ENCODE measurements at regions not wholly inside any gene's neighbourhood (a gene's known extent, or its start where the extent isn't known, plus 50 kb on each side); places are given as distances from the start of the nearest gene placed in this dataset.
"Not testable (repeated sequence)": the region's sequence is repeated elsewhere in the genome, so short reads cannot be mapped to it uniquely, and the experiment has no call there.

- no peaks in the 10 kb centered on the region for H3F3A ChIP-seq (ENCODE audit: insufficient read depth)
- TF ChIP-seq CTCF (IDR thresholded peaks at IDR 0.05; ENCODE audit: insufficient read depth, low read length, poor library complexity, severe bottlenecking) (no peak), EZH2phosphoT487 (conservative IDR thresholded peaks at IDR 0.05; ENCODE audit: low read length) (no peak)
- no peak overlapping the region for H2AFZ ChIP-seq (ENCODE audit: low read depth, low read length, severe bottlenecking)
- H3K4me3 ChIP-seq (ENCODE audit: insufficient read depth, low read length, poor library complexity, severe bottlenecking) = no peak overlapping the region
- H3K79me2 ChIP-seq (ENCODE audit: insufficient read depth, low read length) = no peaks in the 10 kb centered on the region
- H3K9ac ChIP-seq (ENCODE audit: low read length) = no peak overlapping the region
- H3K27me3 ChIP-seq (ENCODE audit: low read length) = no peaks in the 10 kb centered on the region
- no peaks in the 10 kb centered on the region for H4K20me1 ChIP-seq (ENCODE audit: low read depth, low read length)
- H3K9me3 ChIP-seq (ENCODE audit: insufficient read depth, low read length) = 0 out of 2 replicates have a peak, but pooled peaks cover 6% of the 10 kb centered on the region
- H3K27ac ChIP-seq (ENCODE audit: low read depth, low read length) = no peak overlapping the region
- no peaks in the 10 kb centered on the region for H3K9me2 ChIP-seq (replicated peaks; ENCODE audit: insufficient read depth, low read length)
- no peak overlapping the region for H3K4me2 ChIP-seq (ENCODE audit: low read depth, low read length, poor library complexity, severe bottlenecking)
- H3K36me3 ChIP-seq (ENCODE audit: low read length) = no peaks in the 10 kb centered on the region
Measured at GRCh38 chr7:51601461-51601860, 284.9 kb upstream of the COBL start.

GRCh38 chr7:51599935-51600334, 283.3 kb upstream of the COBL start:
- H3K4me2 ChIP-seq (ENCODE audit: low read depth, low read length, poor library complexity, severe bottlenecking); H3K9ac ChIP-seq (ENCODE audit: low read length); H3K36me3 ChIP-seq (ENCODE audit: low read length); H4K20me1 ChIP-seq (ENCODE audit: low read depth, low read length); H3K9me2 ChIP-seq (replicated peaks; ENCODE audit: insufficient read depth, low read length); H3K27me3 ChIP-seq (ENCODE audit: low read length); H3K79me2 ChIP-seq (ENCODE audit: insufficient read depth, low read length); H3F3A ChIP-seq (ENCODE audit: insufficient read depth); H3K4me3 ChIP-seq (ENCODE audit: insufficient read depth, low read length, poor library complexity, severe bottlenecking); H3K9me3 ChIP-seq (ENCODE audit: insufficient read depth, low read length); H2AFZ ChIP-seq (ENCODE audit: low read depth, low read length, severe bottlenecking); H3K27ac ChIP-seq (ENCODE audit: low read depth, low read length): not testable (repeated sequence)

- H3K9me2 ChIP-seq (replicated peaks; ENCODE audit: insufficient read depth, low read length) = no peaks in the 10 kb centered on the region
- no peak overlapping the region for H3K4me2 ChIP-seq (ENCODE audit: low read depth, low read length, poor library complexity, severe bottlenecking)
- no peak overlapping the region for H2AFZ ChIP-seq (ENCODE audit: low read depth, low read length, severe bottlenecking)
- no peaks in the 10 kb centered on the region for H3K36me3 ChIP-seq (ENCODE audit: low read length)
- TF ChIP-seq EZH2phosphoT487 (conservative IDR thresholded peaks at IDR 0.05; ENCODE audit: low read length) (no peak), CTCF (IDR thresholded peaks at IDR 0.05; ENCODE audit: insufficient read depth, low read length, poor library complexity, severe bottlenecking) (no peak)
- H3K79me2 ChIP-seq (ENCODE audit: insufficient read depth, low read length) = no peaks in the 10 kb centered on the region
- H3K27ac ChIP-seq (ENCODE audit: low read depth, low read length) = no peak overlapping the region
- no peak overlapping the region for H3K4me3 ChIP-seq (ENCODE audit: insufficient read depth, low read length, poor library complexity, severe bottlenecking)
- no peaks in the 10 kb centered on the region for H3F3A ChIP-seq (ENCODE audit: insufficient read depth)
- H3K9ac ChIP-seq (ENCODE audit: low read length) = no peak overlapping the region
- no peaks in the 10 kb centered on the region for H3K9me3 ChIP-seq (ENCODE audit: insufficient read depth, low read length)
- no peaks in the 10 kb centered on the region for H4K20me1 ChIP-seq (ENCODE audit: low read depth, low read length)
- H3K27me3 ChIP-seq (ENCODE audit: low read length) = no peaks in the 10 kb centered on the region
Measured at GRCh38 chr7:51593628-51594027, 277.0 kb upstream of the COBL start.

GRCh38 chr7:51592842-51593599, 276.4 kb upstream of the COBL start:
- no peaks in the 10 kb centered on the region for H3K36me3 ChIP-seq (ENCODE audit: low read length)
- no peak overlapping the region for H3K4me3 ChIP-seq (ENCODE audit: insufficient read depth, low read length, poor library complexity, severe bottlenecking)
- no peaks in the 10 kb centered on the region for H4K20me1 ChIP-seq (ENCODE audit: low read depth, low read length)
- no peak overlapping the region for H3K9ac ChIP-seq (ENCODE audit: low read length)
- no peak overlapping the region for H3K27ac ChIP-seq (ENCODE audit: low read depth, low read length)
- H2AFZ ChIP-seq (ENCODE audit: low read depth, low read length, severe bottlenecking) = no peak overlapping the region
- TF ChIP-seq EZH2phosphoT487 (conservative IDR thresholded peaks at IDR 0.05; ENCODE audit: low read length) (no peak), CTCF (IDR thresholded peaks at IDR 0.05; ENCODE audit: insufficient read depth, low read length, poor library complexity, severe bottlenecking) (no peak)
- no peaks in the 10 kb centered on the region for H3K27me3 ChIP-seq (ENCODE audit: low read length)
- no peaks in the 10 kb centered on the region for H3K9me2 ChIP-seq (replicated peaks; ENCODE audit: insufficient read depth, low read length)
- no peaks in the 10 kb centered on the region for H3F3A ChIP-seq (ENCODE audit: insufficient read depth)
- H3K4me2 ChIP-seq (ENCODE audit: low read depth, low read length, poor library complexity, severe bottlenecking) = no peak overlapping the region
- H3K79me2 ChIP-seq (ENCODE audit: insufficient read depth, low read length) = no peaks in the 10 kb centered on the region
- no peaks in the 10 kb centered on the region for H3K9me3 ChIP-seq (ENCODE audit: insufficient read depth, low read length)
